K562 (cell line): ENCODE measurements at regions not wholly inside any gene's neighbourhood (a gene's known extent, or its start where the extent isn't known, plus 50 kb on each side); places are given as distances from the start of the nearest gene placed in this dataset.

Experiments
- ATAC-seq: fragments of 200-7000 bp; cut with Tn5 transposase; 3 replicates; pipeline ENCODE4 v1.9.1; 2020; ENCODE audit warnings: moderate library complexity
- BruUV-seq: library from RNA; stranded (reverse); fragments of 400-500 nt; replicated peaks from 2 replicates; lab custom pipeline; 2021; lab: Mats Ljungman, UMichigan
- CTCF ChIA-PET: fragments of 300-600 bp; formaldehyde crosslinking; extraction: SDS; loops from one replicate; lab custom pipeline; 2021; ENCODE audit warnings: low intra/inter-chr PET ratio; lab: Yijun Ruan, JAX
- POLR2A ChIA-PET: fragments of 300-600, 350-650 bp; sonication (Branson Sonifier 250); formaldehyde crosslinking; extraction: SDS; loops from one replicate; lab custom pipeline; 2021; ENCODE audit warnings: antibody characterized with exemption, inconsistent platforms; lab: Yijun Ruan, JAX
- DNase-seq, 4 experiments: peaks; one replicate each; pipeline versions ENCODE4 v3.0.0 to v3.0.0-alpha.2; 2011 to 2018; ENCODE audit warnings: low spot score in 3 of 4, mixed read lengths in 3 of 4; ENCODE audit errors: extremely low read depth in 1 of 4
- FAIRE-seq: peaks from 2 replicates; lab custom pipeline; 2011; peaks lifted over from hg19 to GRCh38; lab: Jason Lieb, UNC
- H2AFZ ChIP-seq: 2 replicates; pipeline ENCODE4 v1.6.0; 2011; ENCODE audit warnings: low read depth, low read length, control low read depth, inconsistent platforms
- H3K27ac ChIP-seq: fragments of 200-600 bp; 3 replicates; pipeline ENCODE4 v1.8.0; 2011; ENCODE audit warnings: low read depth, mild to moderate bottlenecking, control low read depth, inconsistent platforms, low read length, moderate library complexity, mixed read lengths; ENCODE audit errors: extremely low read depth
- H3K27me3 ChIP-seq, 2 experiments: fragments of 300-600 bp in 1 of 2; 2 replicates in 1 of 2; 3 replicates in 1 of 2; pipeline versions ENCODE4 v1.6.0 to v1.8.0; 2011; ENCODE audit warnings: inconsistent platforms in 2 of 2, low read length in 2 of 2, mild to moderate bottlenecking in 1 of 2, mixed read lengths in 1 of 2, moderate library complexity in 1 of 2; ENCODE audit not compliant: control insufficient read depth in 2 of 2, insufficient read depth in 2 of 2
- H3K36me3 ChIP-seq: fragments of 300-600 bp; 3 replicates; pipeline ENCODE4 v1.8.0; 2011; ENCODE audit warnings: mild to moderate bottlenecking, low read length, inconsistent platforms; ENCODE audit not compliant: control insufficient read depth, insufficient read depth
- H3K4me1 ChIP-seq, 2 experiments: fragments of 200-600 bp in 1 of 2; replicated peaks in 1 of 2; 2 replicates in 1 of 2; 3 replicates in 1 of 2; pipeline versions ENCODE4 v1.5.1 to v1.8.0; 2011; ENCODE audit warnings: inconsistent platforms in 2 of 2, low read length in 2 of 2, mild to moderate bottlenecking in 1 of 2, mixed read lengths in 1 of 2, moderate library complexity in 1 of 2; ENCODE audit not compliant: control insufficient read depth in 2 of 2, insufficient read depth in 2 of 2
- H3K4me2 ChIP-seq: 2 replicates; pipeline ENCODE4 v1.6.1; 2011; ENCODE audit warnings: low read length, control low read depth, inconsistent platforms, mixed read lengths; ENCODE audit not compliant: insufficient read depth
- H3K4me3 ChIP-seq: fragments of 200-600 bp; sonication (generic), shearing (Covaris generic); 2 replicates; pipeline ENCODE4 v1.5.1; 2016; ENCODE audit warnings: control low read depth, inconsistent platforms
- H3K79me2 ChIP-seq: fragments of 200-600 bp; 3 replicates; pipeline ENCODE4 v1.8.0; 2011; ENCODE audit warnings: low read length, inconsistent platforms; ENCODE audit not compliant: control insufficient read depth, insufficient read depth
- H3K9ac ChIP-seq, 2 experiments: 2 replicates each; pipeline versions ENCODE4 v1.6.0 to v1.6.1; 2011; ENCODE audit warnings: low read depth in 2 of 2, low read length in 2 of 2, control low read depth in 1 of 2, inconsistent platforms in 1 of 2, mild to moderate bottlenecking in 1 of 2, mixed read lengths in 1 of 2; ENCODE audit not compliant: insufficient read depth in 1 of 2
- H3K9me1 ChIP-seq: one replicate; pipeline ENCODE4 v1.6.0; 2011; ENCODE audit warnings: inconsistent platforms, mild to moderate bottlenecking, low read length, moderate library complexity; ENCODE audit not compliant: control insufficient read depth, insufficient read depth
- H3K9me3 ChIP-seq: replicated peaks from 2 replicates; pipeline ENCODE4 v1.5.1; 2011; ENCODE audit warnings: low read depth, low read length, inconsistent platforms; ENCODE audit not compliant: control insufficient read depth, insufficient read depth
- H4K20me1 ChIP-seq: replicated peaks from 2 replicates; pipeline ENCODE4 v1.6.1; 2011; ENCODE audit warnings: low read length, inconsistent platforms, mixed read lengths; ENCODE audit not compliant: control insufficient read depth, insufficient read depth
- CBFB ChIP-seq: sonication (generic); formaldehyde crosslinking; IDR thresholded peaks from 2 replicates; pipeline ENCODE4 v1.4.0; 2020; ENCODE audit warnings: mild to moderate bottlenecking, missing genetic modification reagents
- PHB2 ChIP-seq: fragments of 450-650 bp; IDR thresholded peaks from 2 replicates; pipeline ENCODE4 v1.6.1; 2017; ENCODE audit warnings: low read depth
- RFX1 ChIP-seq: fragments of 450-650 bp; IDR thresholded peaks from 2 replicates; pipeline ENCODE4 v1.6.1; 2016; ENCODE audit warnings: mild to moderate bottlenecking, moderate library complexity
- STAG1 ChIP-seq: sonication (generic); formaldehyde crosslinking; IDR thresholded peaks from 2 replicates; pipeline ENCODE4 v1.5.0; 2020; ENCODE audit warnings: missing genetic modification reagents, borderline replicate concordance
- ZFP1 ChIP-seq: fragments of 450-650 bp; formaldehyde crosslinking; IDR thresholded peaks from 2 replicates; pipeline ENCODE4 v1.4.0; 2020; ENCODE audit warnings: mild to moderate bottlenecking, mixed read lengths
- ZNF12 ChIP-seq: sonication (generic); formaldehyde crosslinking; IDR thresholded peaks from 2 replicates; pipeline ENCODE4 v1.4.0; 2020; ENCODE audit warnings: mild to moderate bottlenecking, missing genetic modification reagents
- WGBS: fragments of 100-300 bp; shearing (Covaris generic); methylation state at CpG from one replicate; pipeline ENCODE4 v1.1.6; 2016; ENCODE audit warnings: low coverage, mixed read lengths; ENCODE audit not compliant: insufficient coverage; ENCODE audit errors: missing lambda C conversion rate; 5-methylcytosine and 5-hydroxymethylcytosine counted together
- in situ Hi-C: fragments of 300-500 bp; cut with MboI; formaldehyde crosslinking; loops from 4 replicates; pipeline ENCODE4 v1.15.0; 2018; ENCODE audit warnings: inconsistent platforms, mixed read lengths
- intact Hi-C: fragments of 100-400 bp; cut with micrococcal nuclease; formaldehyde crosslinking; loops from 2 replicates; pipeline ENCODE4 v1.14.2; 2022

DNA sequence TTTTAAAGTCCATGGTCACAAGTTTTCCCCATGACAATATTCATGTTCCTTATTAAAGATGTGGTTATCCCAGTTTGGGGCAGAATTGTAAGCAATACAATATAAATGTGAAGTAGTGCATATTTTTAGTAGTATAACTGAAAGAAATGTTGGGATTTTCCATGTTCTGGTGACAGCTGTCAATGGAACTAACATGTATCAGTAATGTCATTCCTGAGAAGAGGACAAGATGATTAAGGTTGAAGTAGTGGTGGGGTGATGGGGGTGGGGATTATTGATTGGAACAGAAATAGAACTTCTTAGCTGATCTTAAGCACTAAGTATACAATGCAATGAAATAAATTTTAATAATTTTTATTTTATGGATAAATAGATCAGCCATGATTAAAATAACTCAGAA lies 81.6 kb downstream of the PDHA2 start:
- Histone ChIP-seq H3K9me1 (no peaks in the 10 kb centered on the region), H3K36me3 (no peaks in the 10 kb centered on the region), H3K4me2 (no peak overlapping the region), H3K27ac (no peak overlapping the region), H3K9me3 (no peaks in the 10 kb centered on the region), H3K4me1 (no peaks in the 10 kb centered on the region), H2AFZ (no peak overlapping the region), H4K20me1 (no peaks in the 10 kb centered on the region), H3K9ac (no peak overlapping the region), H3K27me3 (no peaks in the 10 kb centered on the region), H3K79me2 (no peaks in the 10 kb centered on the region), H3K4me3 (no peak overlapping the region)
- TF ChIP-seq ZFP1 (no peak), ZNF12 (CRISPR knock-in tag) (no peak)
- no TSS peak for BruUV-seq
- DNase-seq (no peak), FAIRE-seq (no peak), ATAC-seq (no peak)
- in situ Hi-C loops: no loop called here
- ChIA-PET CTCF (no interaction called here), POLR2A (no interaction called here)
- intact Hi-C loops: no loop called here

DNA sequence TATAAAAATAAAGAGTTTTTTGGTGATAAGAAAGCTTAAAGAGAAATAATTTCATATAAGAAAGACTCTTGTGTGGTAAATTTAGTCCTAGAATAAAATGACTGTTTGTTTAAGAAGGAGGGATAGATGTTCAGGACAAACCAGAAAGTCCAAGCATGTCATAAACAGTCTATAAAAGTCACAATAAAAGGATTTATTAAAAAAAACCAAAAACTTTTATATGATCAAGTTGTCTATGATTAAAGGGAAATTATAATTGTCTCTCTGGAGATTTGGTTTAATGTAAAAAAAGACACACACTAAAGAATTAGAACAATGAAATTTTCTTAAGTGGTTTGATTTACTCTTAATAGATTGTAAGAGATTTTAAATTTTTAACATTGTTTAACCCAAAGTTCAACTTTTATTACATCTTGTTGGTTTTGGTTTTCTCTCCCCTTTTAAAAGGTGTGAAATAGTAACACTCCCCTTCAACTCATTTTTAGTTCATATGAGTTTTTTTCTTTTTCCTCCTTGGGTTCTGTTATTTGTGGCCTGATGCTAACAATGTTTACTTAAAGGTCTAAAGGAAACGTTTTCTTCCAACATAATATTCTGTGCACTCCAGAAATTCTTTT lies 89.7 kb downstream of the PDHA2 start:
- CTCF ChIA-PET: no interaction called here
- no peak for ATAC-seq
- no peaks in the 10 kb centered on the region for H3K4me1 ChIP-seq
- no peak for TF ChIP-seq RFX1
- no peak for TF ChIP-seq CBFB (CRISPR knock-in tag)
- TF ChIP-seq PHB2: no peak
- TF ChIP-seq STAG1 (CRISPR knock-in tag): no peak
- TF ChIP-seq, all 486 proteins: peak for 0
- Histone ChIP-seq H2AFZ (no peak overlapping the region), H3K9me3 (no peaks in the 10 kb centered on the region), H3K27me3 (no peaks in the 10 kb centered on the region), H3K4me3 (no peak overlapping the region), H3K36me3 (no peaks in the 10 kb centered on the region), H4K20me1 (no peaks in the 10 kb centered on the region), H3K79me2 (no peaks in the 10 kb centered on the region), H3K9me1 (no peaks in the 10 kb centered on the region), H3K9ac (no peak overlapping the region), H3K4me2 (no peak overlapping the region), H3K27ac (no peak overlapping the region)
- FAIRE-seq (no peak), DNase-seq (peak in 1 of 4 experiments; percentile 1)
- in situ Hi-C loops (no loop called here), intact Hi-C loops (no loop called here)
- POLR2A ChIA-PET: no interaction called here
- no TSS peak for BruUV-seq
- 0% methylated on average over 1 of the region's 1 CpG for WGBS
